HG02870 (cell line): ENCODE measurements at regions not wholly inside any gene's neighbourhood (a gene's known extent, or its start where the extent isn't known, plus 50 kb on each side); places are given as distances from the start of the nearest gene placed in this dataset.
"Not testable (repeated sequence)": the region's sequence is repeated elsewhere in the genome, so short reads cannot be mapped to it uniquely, and the experiment has no call there.

Experiments used
- ATAC-seq: cut with Tn5 transposase; IDR thresholded peaks from one replicate; pipeline ENCODE4 v1.9.1; 2021; ENCODE audit warnings: mild to moderate bottlenecking, moderate library complexity; ENCODE audit not compliant: unreplicated experiment

GRCh38 chr1:157196670-157197456, 58.7 kb upstream of the ETV3 start:
- ATAC-seq = not testable (repeated sequence)

GRCh38 chr1:157196245-157196543, 58.0 kb upstream of the ETV3 start:
- no peak for ATAC-seq

GRCh38 chr1:157195521-157196244, 57.5 kb upstream of the ETV3 start:
- no peak for ATAC-seq

- ATAC-seq = no peak
These were observed 56.7 kb upstream of the ETV3 start for GRCh38 chr1:157194731-157195520.

- no peak for ATAC-seq
These were observed 55.7 kb upstream of the ETV3 start for GRCh38 chr1:157193702-157194391.

GRCh38 chr1:157193219-157193618, 55.0 kb upstream of the ETV3 start:
- ATAC-seq = no peak

- no peak for ATAC-seq
These were observed 52.1 kb upstream of the ETV3 start for GRCh38 chr1:157189986-157190982.

- no peak for ATAC-seq
These were observed 50.9 kb upstream of the ETV3 start for GRCh38 chr1:157189096-157189495.
